ENCODE measurements at regions not wholly inside any gene's neighbourhood (a gene's known extent, or its start where the extent isn't known, plus 50 kb on each side); places are given as distances from the start of the nearest gene placed in this dataset.
"Not testable (repeated sequence)": the region's sequence is repeated elsewhere in the genome, so short reads cannot be mapped to it uniquely, and the experiment has no call there.

GRCh38 chr9:16057541-16057940, 504.7 kb downstream of the CCDC171 start:
- no peak for ATAC-seq

- ATAC-seq: no peak
Observed at GRCh38 chr9:16058131-16058549, 505.3 kb downstream of the CCDC171 start.

- ATAC-seq: no peak
Observed at GRCh38 chr9:16060436-16061129, 507.7 kb downstream of the CCDC171 start.

GRCh38 chr9:16062542-16063240, 509.8 kb downstream of the CCDC171 start:
- peak; percentile 89 for ATAC-seq

GRCh38 chr9:16063241-16063591, 510.4 kb downstream of the CCDC171 start:
- ATAC-seq: no peak

- no peak for ATAC-seq
Observed at GRCh38 chr9:16064771-16065170, 511.9 kb downstream of the CCDC171 start.

- not testable (repeated sequence) for ATAC-seq
Observed at GRCh38 chr9:16066201-16066600, 513.4 kb downstream of the CCDC171 start.

GRCh38 chr9:16068476-16068875, 515.6 kb downstream of the CCDC171 start:
- no peak for ATAC-seq

GRCh38 chr9:16069249-16069648, 516.4 kb downstream of the CCDC171 start:
- ATAC-seq: no peak

GRCh38 chr9:16069671-16070454, 517.0 kb downstream of the CCDC171 start:
- no peak for ATAC-seq

- no peak for ATAC-seq
Observed at GRCh38 chr9:16070455-16071145, 517.8 kb downstream of the CCDC171 start.

- ATAC-seq: no peak
Observed at GRCh38 chr9:16071400-16071799, 518.6 kb downstream of the CCDC171 start.

- ATAC-seq: no peak
Observed at GRCh38 chr9:16074963-16075362, 522.1 kb downstream of the CCDC171 start.

GRCh38 chr9:16075696-16076095, 522.9 kb downstream of the CCDC171 start:
- ATAC-seq: no peak

- no peak for ATAC-seq
Observed at GRCh38 chr9:16076511-16076910, 523.7 kb downstream of the CCDC171 start.

GRCh38 chr9:16082796-16083195, 530.0 kb downstream of the CCDC171 start:
- no peak for ATAC-seq

- ATAC-seq: no peak
Observed at GRCh38 chr9:16085167-16085726, 532.4 kb downstream of the CCDC171 start.

GRCh38 chr9:16090907-16091629, 538.2 kb downstream of the CCDC171 start:
- ATAC-seq: no peak

GRCh38 chr9:16092142-16093091, 539.6 kb downstream of the CCDC171 start:
- no peak for ATAC-seq

- no peak for ATAC-seq
Observed at GRCh38 chr9:16098306-16098705, 545.5 kb downstream of the CCDC171 start.
